ENCODE measurements at regions not wholly inside any gene's neighbourhood (a gene's known extent, or its start where the extent isn't known, plus 50 kb on each side); places are given as distances from the start of the nearest gene placed in this dataset.

DNA sequence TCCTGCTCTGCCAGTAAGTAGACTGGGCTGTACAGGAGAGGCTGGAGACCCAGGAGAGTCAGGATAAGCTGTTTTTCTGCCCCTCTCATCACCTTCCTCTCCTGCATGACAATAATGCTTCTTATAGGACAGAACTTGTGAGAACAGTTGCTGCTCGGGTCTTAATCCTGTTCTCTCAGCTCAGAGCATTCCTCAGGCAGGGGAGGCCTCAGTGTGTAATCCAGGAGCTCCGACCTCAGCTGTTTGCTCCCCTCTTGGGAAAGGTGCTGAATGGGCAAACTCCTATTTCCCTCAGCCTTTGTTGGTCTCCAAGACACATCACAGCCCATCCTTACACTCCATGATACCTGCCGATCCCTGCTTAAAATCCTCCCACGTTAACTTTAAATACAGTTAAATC lies 134.9 kb upstream of the LRFN2 start (continued):
- TF ChIP-seq, protein P1, sequence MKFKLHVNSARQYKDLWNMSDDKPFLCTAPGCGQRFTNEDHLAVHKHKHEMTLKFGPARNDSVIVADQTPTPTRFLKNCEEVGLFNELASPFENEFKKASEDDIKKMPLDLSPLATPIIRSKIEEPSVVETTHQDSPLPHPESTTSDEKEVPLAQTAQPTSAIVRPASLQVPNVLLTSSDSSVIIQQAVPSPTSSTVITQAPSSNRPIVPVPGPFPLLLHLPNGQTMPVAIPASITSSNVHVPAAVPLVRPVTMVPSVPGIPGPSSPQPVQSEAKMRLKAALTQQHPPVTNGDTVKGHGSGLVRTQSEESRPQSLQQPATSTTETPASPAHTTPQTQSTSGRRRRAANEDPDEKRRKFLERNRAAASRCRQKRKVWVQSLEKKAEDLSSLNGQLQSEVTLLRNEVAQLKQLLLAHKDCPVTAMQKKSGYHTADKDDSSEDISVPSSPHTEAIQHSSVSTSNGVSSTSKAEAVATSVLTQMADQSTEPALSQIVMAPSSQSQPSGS (CRISPR knock-in tag; IDR thresholded peaks at IDR 0.05; ENCODE audit: borderline replicate concordance, low read depth) = no peak

DNA sequence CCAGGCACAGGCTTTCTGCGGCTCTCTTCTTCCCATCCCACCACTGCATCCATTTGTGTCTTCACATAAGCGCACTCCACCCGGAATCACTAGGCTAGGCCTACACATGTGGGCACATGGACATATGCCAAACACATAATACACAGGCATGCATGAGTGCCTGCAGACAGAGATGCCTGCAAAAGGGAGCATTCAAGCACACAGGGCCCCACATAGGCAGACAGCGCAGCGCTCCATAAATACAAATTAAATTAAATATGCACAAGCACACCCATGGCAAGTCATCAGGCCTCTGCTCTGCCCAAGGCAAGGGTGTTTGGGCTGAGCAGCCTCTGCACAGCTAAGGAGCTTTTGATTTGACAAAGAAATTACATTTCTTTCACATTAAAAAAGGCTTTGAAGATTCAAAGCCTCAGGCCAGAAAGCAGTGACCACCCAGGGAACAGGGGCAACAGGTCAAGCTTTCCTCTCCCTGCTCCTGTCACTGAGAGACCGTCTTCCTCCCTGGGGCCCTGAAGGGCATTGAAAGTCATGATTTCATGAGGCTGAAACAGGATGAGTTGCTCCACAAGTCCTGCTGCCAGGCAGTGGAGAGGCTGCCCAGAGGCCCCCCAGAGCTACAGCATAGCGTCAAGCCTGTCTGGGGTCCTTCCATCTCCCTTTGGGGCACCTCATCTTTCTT lies 134.2 kb upstream of the LRFN2 start:
- no peak for TF ChIP-seq SP1 (CRISPR knock-in tag; conservative IDR thresholded peaks at IDR 0.05)
- Mint-ChIP-seq H3K27me3 (ENCODE audit: low read depth) (no peaks in the 10 kb centered on the region), H3K9me3 (peaks cover 5% of the 10 kb centered on the region; the same call in 1 of the 2 replicates), H3K4me1 (peaks cover 33% of the 10 kb centered on the region), H3K27ac (no peak overlapping the region), H3K4me3 (no peak overlapping the region), H3K36me3 (no peaks in the 10 kb centered on the region)
- ChIA-PET CTCF (no interaction called here), POLR2A (no interaction called here)
- no peak for DNase-seq (ENCODE audit: low spot score)
- no peak for ATAC-seq

DNA sequence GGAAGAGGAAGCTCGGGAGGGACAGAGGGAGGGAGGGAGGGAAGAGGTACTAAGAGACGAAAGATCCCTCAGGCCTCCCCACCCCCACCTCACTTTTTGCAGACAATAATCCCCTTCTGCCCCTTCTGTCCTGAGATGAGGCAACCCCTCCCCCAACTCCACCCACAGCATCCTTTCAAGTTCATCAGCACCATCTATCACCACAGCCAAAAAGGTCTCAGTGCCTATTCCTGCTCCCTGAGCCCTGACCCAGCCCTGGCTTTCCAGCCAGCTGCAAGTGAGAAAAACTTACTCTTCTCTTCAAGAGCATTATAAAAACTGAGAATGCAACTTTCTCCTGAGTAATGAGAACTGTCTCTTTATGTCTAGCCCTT lies 133.2 kb upstream of the LRFN2 start:
- ATAC-seq = no peak; the same call in 1 of the 2 replicates
- H3K4me1 Mint-ChIP-seq = peaks cover 38% of the 10 kb centered on the region
- ChIA-PET POLR2A (no interaction called here), CTCF (interaction anchor here (0.9 to 1.3 kb wide), 5 partner anchors 15 to 392 kb away, joined by 3 to 5 read pairs (median 3); no protein-coding TSS in a partner anchor)
- no peaks in the 10 kb centered on the region for H3K36me3 Mint-ChIP-seq
- DNase-seq (ENCODE audit: low spot score) = no peak
- H3K9me3 Mint-ChIP-seq = peaks cover 5% of the 10 kb centered on the region; the same call in 1 of the 2 replicates
- TF ChIP-seq, protein P2, sequence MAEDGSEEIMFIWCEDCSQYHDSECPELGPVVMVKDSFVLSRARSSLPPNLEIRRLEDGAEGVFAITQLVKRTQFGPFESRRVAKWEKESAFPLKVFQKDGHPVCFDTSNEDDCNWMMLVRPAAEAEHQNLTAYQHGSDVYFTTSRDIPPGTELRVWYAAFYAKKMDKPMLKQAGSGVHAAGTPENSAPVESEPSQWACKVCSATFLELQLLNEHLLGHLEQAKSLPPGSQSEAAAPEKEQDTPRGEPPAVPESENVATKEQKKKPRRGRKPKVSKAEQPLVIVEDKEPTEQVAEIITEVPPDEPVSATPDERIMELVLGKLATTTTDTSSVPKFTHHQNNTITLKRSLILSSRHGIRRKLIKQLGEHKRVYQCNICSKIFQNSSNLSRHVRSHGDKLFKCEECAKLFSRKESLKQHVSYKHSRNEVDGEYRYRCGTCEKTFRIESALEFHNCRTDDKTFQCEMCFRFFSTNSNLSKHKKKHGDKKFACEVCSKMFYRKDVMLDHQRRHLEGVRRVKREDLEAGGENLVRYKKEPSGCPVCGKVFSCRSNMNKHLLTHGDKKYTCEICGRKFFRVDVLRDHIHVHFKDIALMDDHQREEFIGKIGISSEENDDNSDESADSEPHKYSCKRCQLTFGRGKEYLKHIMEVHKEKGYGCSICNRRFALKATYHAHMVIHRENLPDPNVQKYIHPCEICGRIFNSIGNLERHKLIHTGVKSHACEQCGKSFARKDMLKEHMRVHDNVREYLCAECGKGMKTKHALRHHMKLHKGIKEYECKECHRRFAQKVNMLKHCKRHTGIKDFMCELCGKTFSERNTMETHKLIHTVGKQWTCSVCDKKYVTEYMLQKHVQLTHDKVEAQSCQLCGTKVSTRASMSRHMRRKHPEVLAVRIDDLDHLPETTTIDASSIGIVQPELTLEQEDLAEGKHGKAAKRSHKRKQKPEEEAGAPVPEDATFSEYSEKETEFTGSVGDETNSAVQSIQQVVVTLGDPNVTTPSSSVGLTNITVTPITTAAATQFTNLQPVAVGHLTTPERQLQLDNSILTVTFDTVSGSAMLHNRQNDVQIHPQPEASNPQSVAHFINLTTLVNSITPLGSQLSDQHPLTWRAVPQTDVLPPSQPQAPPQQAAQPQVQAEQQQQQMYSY (CRISPR knock-in tag; IDR thresholded peaks at IDR 0.05) = peak; percentile 79
- TF ChIP-seq NFYB (CRISPR knock-in tag; conservative IDR thresholded peaks at IDR 0.05; ENCODE audit: low read depth) = no peak
- H3K4me3 Mint-ChIP-seq = no peak overlapping the region
- no peaks in the 10 kb centered on the region for H3K27me3 Mint-ChIP-seq (ENCODE audit: low read depth)
- H3K27ac Mint-ChIP-seq = peak overlapping the region; percentile 63

DNA sequence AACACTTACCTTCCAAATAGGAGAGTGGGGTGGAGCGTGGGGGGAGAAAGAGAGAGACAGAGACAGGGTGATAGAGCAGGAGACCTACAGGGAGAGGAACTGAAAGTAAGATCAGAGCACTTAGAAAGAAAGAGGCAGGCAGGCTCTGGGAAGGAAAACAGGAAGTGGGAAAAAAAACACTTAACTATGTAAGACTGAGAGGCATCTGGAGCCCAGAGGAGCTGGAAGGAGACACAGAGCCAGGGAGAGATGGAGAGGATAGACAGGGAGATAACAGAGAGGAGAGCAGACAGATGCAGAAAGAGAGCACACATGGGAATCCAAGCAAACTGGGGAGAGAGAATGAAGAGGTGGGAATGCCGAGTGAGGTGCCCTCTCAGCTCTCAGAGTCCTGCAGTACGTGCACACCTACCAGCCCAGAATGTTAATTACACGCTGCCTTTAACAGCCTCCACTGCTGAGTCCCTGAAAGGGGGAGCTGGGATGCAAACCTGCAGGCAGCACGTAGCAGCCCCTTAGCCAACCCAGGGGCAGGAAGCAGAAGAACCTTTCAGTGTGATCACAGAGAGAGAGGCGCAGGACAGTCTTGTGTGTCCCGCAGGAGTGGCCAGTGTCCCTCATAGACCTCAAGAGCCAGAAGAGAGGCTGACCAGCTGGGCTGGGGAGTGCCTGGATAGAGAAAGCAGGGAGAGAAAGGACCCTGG lies 132.7 kb upstream of the LRFN2 start:
- no peak for TF ChIP-seq ZNF138 (CRISPR knock-in tag; conservative IDR thresholded peaks at IDR 0.05)
- TF ChIP-seq TCF7 (CRISPR knock-in tag; IDR thresholded peaks at IDR 0.05; ENCODE audit: low read depth) = no peak
- TF ChIP-seq CREB1 (CRISPR knock-in tag; IDR thresholded peaks at IDR 0.05) = no peak
- TF ChIP-seq, protein P3, sequence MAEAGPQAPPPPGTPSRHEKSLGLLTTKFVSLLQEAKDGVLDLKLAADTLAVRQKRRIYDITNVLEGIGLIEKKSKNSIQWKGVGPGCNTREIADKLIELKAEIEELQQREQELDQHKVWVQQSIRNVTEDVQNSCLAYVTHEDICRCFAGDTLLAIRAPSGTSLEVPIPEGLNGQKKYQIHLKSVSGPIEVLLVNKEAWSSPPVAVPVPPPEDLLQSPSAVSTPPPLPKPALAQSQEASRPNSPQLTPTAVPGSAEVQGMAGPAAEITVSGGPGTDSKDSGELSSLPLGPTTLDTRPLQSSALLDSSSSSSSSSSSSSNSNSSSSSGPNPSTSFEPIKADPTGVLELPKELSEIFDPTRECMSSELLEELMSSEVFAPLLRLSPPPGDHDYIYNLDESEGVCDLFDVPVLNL (CRISPR knock-in tag; IDR thresholded peaks at IDR 0.05; ENCODE audit: borderline replicate concordance, low read depth) = no peak
- no peak for TF ChIP-seq TEAD1 (CRISPR knock-in tag; IDR thresholded peaks at IDR 0.05)
- TF ChIP-seq NR2C2 (CRISPR knock-in tag; IDR thresholded peaks at IDR 0.05) = no peak
- TF ChIP-seq ZNF423 (CRISPR knock-in tag; IDR thresholded peaks at IDR 0.05) = no peak
- TF ChIP-seq, protein P4, sequence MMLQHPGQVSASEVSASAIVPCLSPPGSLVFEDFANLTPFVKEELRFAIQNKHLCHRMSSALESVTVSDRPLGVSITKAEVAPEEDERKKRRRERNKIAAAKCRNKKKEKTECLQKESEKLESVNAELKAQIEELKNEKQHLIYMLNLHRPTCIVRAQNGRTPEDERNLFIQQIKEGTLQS (CRISPR knock-in tag; conservative IDR thresholded peaks at IDR 0.05) = no peak
- TF ChIP-seq NFE2L1 (CRISPR knock-in tag; IDR thresholded peaks at IDR 0.05) = no peak
- Mint-ChIP-seq H3K4me1 (peaks cover 38% of the 10 kb centered on the region), H3K4me3 (peak overlapping the region; percentile 24), H3K27me3 (ENCODE audit: low read depth) (no peaks in the 10 kb centered on the region; the same call in 1 of the 2 replicates), H3K27ac (peak overlapping the region; percentile 63), H3K36me3 (no peaks in the 10 kb centered on the region), H3K9me3 (peaks cover 5% of the 10 kb centered on the region; the same call in 1 of the 2 replicates)
- POLR2A ChIA-PET = no interaction called here
- peak; percentile 13 for DNase-seq (ENCODE audit: low spot score)
- peak; percentile 69 for ATAC-seq
- CTCF ChIA-PET = interaction anchor here (0.9 to 1.3 kb wide), 5 partner anchors 14 to 391 kb away, joined by 3 to 5 read pairs (median 3); no protein-coding TSS in a partner anchor
